Trophoblast cell (in vitro differentiated cells and primary cell): ENCODE measurements at regions not wholly inside any gene's neighbourhood (a gene's known extent, or its start where the extent isn't known, plus 50 kb on each side); places are given as distances from the start of the nearest gene placed in this dataset.

Source experiments
- DNase-seq, 2 donors: peaks; one replicate each; pipeline ENCODE4 v3.0.0-alpha.2; 2016
- H2AFZ ChIP-seq: 2 replicates; pipeline ENCODE4 v1.6.1; 2013; ENCODE audit warnings: low read length, moderate library complexity, mild to moderate bottlenecking; ENCODE audit not compliant: insufficient read depth, poor library complexity
- H2AK5ac ChIP-seq: 2 replicates; pipeline ENCODE4 v1.6.1; 2013; ENCODE audit warnings: mild to moderate bottlenecking, low read length
- H2BK120ac ChIP-seq: 2 replicates; pipeline ENCODE4 v1.6.1; 2013; ENCODE audit warnings: low read length, mild to moderate bottlenecking, moderate library complexity; ENCODE audit not compliant: insufficient read depth, poor library complexity
- H2BK12ac ChIP-seq: 2 replicates; pipeline ENCODE4 v1.6.1; 2013; ENCODE audit warnings: mild to moderate bottlenecking, low read length, moderate library complexity
- H2BK5ac ChIP-seq: 2 replicates; pipeline ENCODE4 v1.6.1; 2013; ENCODE audit warnings: low read length, low read depth, moderate library complexity, mild to moderate bottlenecking; ENCODE audit not compliant: poor library complexity
- H3K14ac ChIP-seq: 2 replicates; pipeline ENCODE4 v1.6.1; 2013; ENCODE audit warnings: mild to moderate bottlenecking, low read length
- H3K18ac ChIP-seq: 2 replicates; pipeline ENCODE4 v1.6.1; 2013; ENCODE audit warnings: mild to moderate bottlenecking, low read length
- H3K23ac ChIP-seq: 2 replicates; pipeline ENCODE4 v1.6.1; 2013; ENCODE audit warnings: low read length
- H3K27ac ChIP-seq: 2 replicates; pipeline ENCODE4 v1.5.1; 2013; ENCODE audit warnings: low read depth, mild to moderate bottlenecking, inconsistent platforms, low read length, moderate library complexity
- H3K27me3 ChIP-seq: 2 replicates; pipeline ENCODE4 v1.6.1; 2013; ENCODE audit warnings: inconsistent platforms, mild to moderate bottlenecking, low read length, moderate library complexity; ENCODE audit not compliant: insufficient read depth
- H3K36me3 ChIP-seq, 2 experiments: 1 replicate in 1 of 2; 2 replicates in 1 of 2; pipeline ENCODE4 v1.6.1; 2013; ENCODE audit warnings: low read length in 2 of 2, mild to moderate bottlenecking in 2 of 2, moderate library complexity in 1 of 2; ENCODE audit not compliant: insufficient read depth in 2 of 2, control insufficient read depth in 1 of 2
- H3K4ac ChIP-seq: 2 replicates; pipeline ENCODE4 v1.6.1; 2013; ENCODE audit warnings: low read depth, mild to moderate bottlenecking, low read length, moderate library complexity
- H3K4me1 ChIP-seq, 2 experiments: 1 replicate in 1 of 2; 2 replicates in 1 of 2; pipeline ENCODE4 v1.6.1; 2013; ENCODE audit warnings: low read length in 2 of 2, mild to moderate bottlenecking in 2 of 2, moderate library complexity in 1 of 2; ENCODE audit not compliant: insufficient read depth in 2 of 2, control insufficient read depth in 1 of 2
- H3K4me2 ChIP-seq: 2 replicates; pipeline ENCODE4 v1.6.1; 2013; ENCODE audit warnings: inconsistent platforms, mild to moderate bottlenecking, low read length, moderate library complexity
- H3K4me3 ChIP-seq: 2 replicates; pipeline ENCODE4 v1.5.1; 2013; ENCODE audit warnings: mild to moderate bottlenecking, low read depth, low read length, inconsistent platforms
- H3K79me1 ChIP-seq: one replicate; pipeline ENCODE4 v1.6.1; 2013; ENCODE audit warnings: low read length
- H3K79me2 ChIP-seq: 2 replicates; pipeline ENCODE4 v1.6.1; 2013; ENCODE audit warnings: low read length, mild to moderate bottlenecking; ENCODE audit not compliant: control insufficient read depth, insufficient read depth, poor library complexity
- H3K9ac ChIP-seq: 2 replicates; pipeline ENCODE4 v1.6.1; 2013; ENCODE audit warnings: mild to moderate bottlenecking, low read length
- H3K9me3 ChIP-seq: 2 replicates; pipeline ENCODE4 v1.6.1; 2013; ENCODE audit warnings: low read depth, mild to moderate bottlenecking, control low read depth, inconsistent platforms, low read length; ENCODE audit not compliant: insufficient read depth
- H4K12ac ChIP-seq: 2 replicates; pipeline ENCODE4 v1.6.1; 2013; ENCODE audit warnings: low read depth, mild to moderate bottlenecking, low read length, moderate library complexity
- H4K8ac ChIP-seq: 2 replicates; pipeline ENCODE4 v1.6.1; 2013; ENCODE audit warnings: low read depth, mild to moderate bottlenecking, low read length, moderate library complexity
- H4K91ac ChIP-seq: one replicate; pipeline ENCODE4 v1.6.1; 2013; ENCODE audit warnings: low read depth, mild to moderate bottlenecking, low read length, moderate library complexity
- WGBS: extraction: QIAGEN DNeasy Blood & Tissue Kit; methylation state at CpG from one replicate; pipeline ENCODE4 v1.1.7; 2013; ENCODE audit warnings: missing lambda C conversion rate; ENCODE audit not compliant: insufficient read length, insufficient coverage; ENCODE audit errors: extremely low coverage; 5-methylcytosine and 5-hydroxymethylcytosine counted together

DNA sequence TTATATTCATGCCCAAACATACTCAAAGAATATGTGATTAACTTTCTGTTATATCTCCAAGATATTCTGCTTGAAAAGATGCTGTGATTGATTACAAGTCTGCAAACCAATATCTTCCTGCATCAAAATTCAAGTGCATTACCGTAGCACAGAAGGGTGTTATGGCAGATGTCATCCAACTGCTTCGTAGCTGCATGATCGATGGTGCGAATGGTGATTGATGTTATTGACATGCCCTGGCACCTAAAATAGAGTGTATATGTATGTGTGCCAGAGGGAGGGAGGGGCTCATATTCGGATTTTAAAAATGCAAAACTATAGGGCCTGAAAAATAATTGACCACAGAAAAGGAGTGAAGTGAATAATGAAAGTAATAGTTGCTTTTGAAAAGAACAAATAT is 882.1 kb upstream of the NUDT12 start:
- Histone ChIP-seq H3K79me2 (no peaks in the 10 kb centered on the region), H3K27ac (no peak overlapping the region), H3K4ac (no peak overlapping the region), H2BK120ac (no peak overlapping the region), H3K9me3 (no peaks in the 10 kb centered on the region), H3K4me2 (no peak overlapping the region), H3K27me3 (no peaks in the 10 kb centered on the region), H2BK12ac (no peak overlapping the region), H2AFZ (no peak overlapping the region), H3K18ac (no peak overlapping the region), H3K4me3 (no peak overlapping the region), H4K12ac (no peak overlapping the region), H3K4me1 (no peaks in the 10 kb centered on the region), H3K14ac (no peak overlapping the region), H3K36me3 (no peaks in the 10 kb centered on the region), H4K8ac (no peak overlapping the region), H2AK5ac (no peak overlapping the region), H3K79me1 (no peaks in the 10 kb centered on the region), H4K91ac (no peak overlapping the region), H3K23ac (no peak overlapping the region), H3K9ac (no peak overlapping the region), H2BK5ac (no peak overlapping the region)
- no peak for DNase-seq
- WGBS = no CpG with 5 or more reads among the region's 5 CpGs

DNA sequence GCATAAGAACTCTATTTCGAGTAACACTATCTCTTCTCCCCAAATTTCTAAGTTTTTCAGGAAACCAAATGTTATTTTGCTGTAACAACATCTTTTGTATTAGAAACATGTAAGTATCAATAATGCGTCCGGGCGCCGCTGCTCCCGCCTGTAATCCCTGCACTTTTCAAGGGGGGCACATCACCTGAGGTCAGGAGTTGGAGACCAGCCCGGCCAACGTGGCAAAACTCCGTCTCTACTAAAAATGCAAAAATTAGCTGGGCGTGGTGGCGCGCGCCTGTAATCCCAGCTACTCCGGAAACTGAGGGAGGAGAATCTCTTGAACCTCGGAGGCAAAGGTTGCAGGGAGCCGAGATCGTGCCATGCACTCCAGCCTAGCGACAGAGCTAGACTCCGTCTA is 881.1 kb upstream of the NUDT12 start:
- Histone ChIP-seq H3K4ac (no peak overlapping the region), H4K8ac (no peak overlapping the region), H2BK12ac (no peak overlapping the region), H3K4me1 (no peaks in the 10 kb centered on the region), H3K27ac (no peak overlapping the region), H3K4me3 (no peak overlapping the region), H2BK5ac (no peak overlapping the region), H3K9me3 (no peaks in the 10 kb centered on the region), H3K14ac (no peak overlapping the region), H3K36me3 (no peaks in the 10 kb centered on the region), H3K23ac (no peak overlapping the region), H2AFZ (no peak overlapping the region), H2AK5ac (no peak overlapping the region), H3K79me1 (no peaks in the 10 kb centered on the region), H3K18ac (no peak overlapping the region), H4K12ac (no peak overlapping the region), H3K27me3 (no peaks in the 10 kb centered on the region), H4K91ac (no peak overlapping the region), H3K4me2 (no peak overlapping the region), H3K9ac (no peak overlapping the region), H3K79me2 (no peaks in the 10 kb centered on the region), H2BK120ac (no peak overlapping the region)
- no peak for DNase-seq
- WGBS = no CpG with 5 or more reads among the region's 19 CpGs

DNA sequence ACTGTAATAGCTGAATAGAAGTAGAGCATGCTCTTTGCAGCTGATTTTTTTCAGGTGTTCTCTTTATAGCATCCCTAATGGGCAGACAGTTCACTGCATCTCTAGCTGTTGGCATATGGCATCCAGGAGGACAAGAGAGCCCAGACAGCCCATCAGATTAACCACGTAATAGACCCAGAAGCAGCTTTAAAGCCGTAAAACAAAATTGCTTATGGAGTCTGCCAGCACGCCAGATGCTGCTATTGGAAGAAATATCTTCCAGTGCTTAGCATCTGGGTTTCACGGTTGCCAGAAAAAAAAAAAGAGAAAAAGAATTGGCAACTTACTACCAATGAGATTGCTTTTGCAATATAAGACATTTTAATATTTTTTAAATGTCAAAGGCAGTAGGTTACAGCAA is 869.4 kb upstream of the NUDT12 start:
- Histone ChIP-seq H3K79me2 (no peaks in the 10 kb centered on the region), H3K36me3 (no peaks in the 10 kb centered on the region), H2AK5ac (no peak overlapping the region), H2BK120ac (no peak overlapping the region), H4K91ac (no peak overlapping the region), H3K4ac (no peak overlapping the region), H3K18ac (no peak overlapping the region), H3K79me1 (no peaks in the 10 kb centered on the region), H3K4me2 (no peak overlapping the region), H2BK5ac (no peak overlapping the region), H3K4me3 (no peak overlapping the region), H4K8ac (no peak overlapping the region), H2BK12ac (no peak overlapping the region), H2AFZ (no peak overlapping the region), H3K4me1 (peaks cover 0 to 3% of the 10 kb centered on the region in 2 experiments), H3K23ac (no peak overlapping the region), H3K9ac (no peak overlapping the region), H3K14ac (no peak overlapping the region), H3K27me3 (no peaks in the 10 kb centered on the region), H4K12ac (no peak overlapping the region), H3K9me3 (no peaks in the 10 kb centered on the region), H3K27ac (no peak overlapping the region)
- WGBS = no CpG with 5 or more reads among the region's 4 CpGs
- no peak for DNase-seq

DNA sequence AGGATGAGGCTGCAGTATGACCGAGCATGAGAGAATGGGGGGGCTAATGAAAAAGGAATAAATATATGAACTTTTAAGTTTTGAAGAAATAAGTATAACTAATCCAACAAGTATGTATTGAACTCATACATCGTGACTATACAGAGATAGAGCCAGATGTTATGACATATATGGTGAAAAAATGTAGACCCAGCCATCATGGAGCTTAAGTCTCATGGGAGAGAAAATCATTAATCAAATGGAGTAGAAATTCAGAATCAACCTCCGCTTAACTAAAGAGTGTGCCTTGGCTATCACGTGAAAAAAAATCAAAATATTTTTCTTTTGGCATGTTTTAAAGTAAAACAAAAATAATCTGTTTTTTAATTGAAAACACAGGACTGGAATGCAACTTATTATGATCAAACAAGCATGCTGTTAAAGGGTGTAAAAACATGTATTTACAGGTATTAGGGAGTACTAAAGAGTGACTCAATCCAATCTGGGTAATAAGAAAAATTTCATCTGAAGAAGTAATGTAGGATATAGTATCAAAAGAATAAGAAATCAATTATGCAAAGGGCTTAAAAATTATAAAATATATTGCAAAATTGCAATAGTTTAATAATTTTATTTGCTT is 868.5 kb upstream of the NUDT12 start:
- no peak overlapping the region for H4K8ac ChIP-seq
- H3K27me3 ChIP-seq = no peaks in the 10 kb centered on the region
- H4K91ac ChIP-seq = no peak overlapping the region
- H3K9me3 ChIP-seq = no peaks in the 10 kb centered on the region
- H2BK120ac ChIP-seq = no peak overlapping the region
- H3K27ac ChIP-seq = no peak overlapping the region
- H3K23ac ChIP-seq = no peak overlapping the region
- H2BK5ac ChIP-seq = no peak overlapping the region
- no CpG with 5 or more reads among the region's 4 CpGs for WGBS
- H3K14ac ChIP-seq = no peak overlapping the region
- no peak overlapping the region for H3K4ac ChIP-seq
- no peaks in the 10 kb centered on the region for H3K36me3 ChIP-seq
- H4K12ac ChIP-seq = no peak overlapping the region
- H3K4me2 ChIP-seq = no peak overlapping the region
- H3K9ac ChIP-seq = no peak overlapping the region
- no peaks in the 10 kb centered on the region for H3K79me1 ChIP-seq
- no peak overlapping the region for H2AK5ac ChIP-seq
- no peak overlapping the region for H3K4me3 ChIP-seq
- peaks cover 0 to 3% of the 10 kb centered on the region in 2 experiments for H3K4me1 ChIP-seq
- no peak overlapping the region for H2BK12ac ChIP-seq
- no peak overlapping the region for H3K18ac ChIP-seq
- no peak overlapping the region for H2AFZ ChIP-seq
- no peaks in the 10 kb centered on the region for H3K79me2 ChIP-seq
- peak in 1 of 2 donors; percentile 10 for DNase-seq
